Panc1 (cell line): ENCODE measurements at regions not wholly inside any gene's neighbourhood (a gene's known extent, or its start where the extent isn't known, plus 50 kb on each side); places are given as distances from the start of the nearest gene placed in this dataset.

ENCODE experiments used
- POLR2AphosphoS5 ChIP-seq: IDR thresholded peaks from 2 replicates; pipeline ENCODE4 v1.6.1; 2012; ENCODE audit warnings: mild to moderate bottlenecking, low read depth, low read length, moderate library complexity
- TF ChIP-seq, protein P1 (sequence below): fragments of 450-650 bp; IDR thresholded peaks from 2 replicates; pipeline ENCODE4 v1.5.1; 2017; ENCODE audit warnings: mild to moderate bottlenecking

DNA sequence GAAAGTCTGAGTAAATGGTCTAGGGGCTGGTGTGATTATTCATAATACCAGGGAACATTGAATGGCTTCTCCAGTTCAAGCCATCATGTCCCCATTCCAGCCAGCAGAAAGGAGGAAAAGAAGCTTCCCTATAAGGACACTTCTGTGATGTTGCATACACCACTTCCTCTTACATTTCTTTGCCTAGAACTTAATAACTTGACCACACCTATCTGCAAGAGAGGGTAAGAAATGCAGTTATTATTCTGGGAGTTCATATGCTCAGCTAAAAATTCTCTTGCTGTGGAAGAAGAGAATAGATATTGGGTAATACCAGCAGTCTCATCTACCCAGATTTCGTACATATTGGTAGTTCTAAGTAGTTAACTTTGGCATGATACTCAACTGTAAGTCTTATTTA is 166.1 kb downstream of the SLC28A3 start:
- TF ChIP-seq, protein P1, sequence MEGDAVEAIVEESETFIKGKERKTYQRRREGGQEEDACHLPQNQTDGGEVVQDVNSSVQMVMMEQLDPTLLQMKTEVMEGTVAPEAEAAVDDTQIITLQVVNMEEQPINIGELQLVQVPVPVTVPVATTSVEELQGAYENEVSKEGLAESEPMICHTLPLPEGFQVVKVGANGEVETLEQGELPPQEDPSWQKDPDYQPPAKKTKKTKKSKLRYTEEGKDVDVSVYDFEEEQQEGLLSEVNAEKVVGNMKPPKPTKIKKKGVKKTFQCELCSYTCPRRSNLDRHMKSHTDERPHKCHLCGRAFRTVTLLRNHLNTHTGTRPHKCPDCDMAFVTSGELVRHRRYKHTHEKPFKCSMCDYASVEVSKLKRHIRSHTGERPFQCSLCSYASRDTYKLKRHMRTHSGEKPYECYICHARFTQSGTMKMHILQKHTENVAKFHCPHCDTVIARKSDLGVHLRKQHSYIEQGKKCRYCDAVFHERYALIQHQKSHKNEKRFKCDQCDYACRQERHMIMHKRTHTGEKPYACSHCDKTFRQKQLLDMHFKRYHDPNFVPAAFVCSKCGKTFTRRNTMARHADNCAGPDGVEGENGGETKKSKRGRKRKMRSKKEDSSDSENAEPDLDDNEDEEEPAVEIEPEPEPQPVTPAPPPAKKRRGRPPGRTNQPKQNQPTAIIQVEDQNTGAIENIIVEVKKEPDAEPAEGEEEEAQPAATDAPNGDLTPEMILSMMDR, result no peak
- no peak for TF ChIP-seq POLR2AphosphoS5
